ENCODE measurements at regions not wholly inside any gene's neighbourhood (a gene's known extent, or its start where the extent isn't known, plus 50 kb on each side); places are given as distances from the start of the nearest gene placed in this dataset.

DNA sequence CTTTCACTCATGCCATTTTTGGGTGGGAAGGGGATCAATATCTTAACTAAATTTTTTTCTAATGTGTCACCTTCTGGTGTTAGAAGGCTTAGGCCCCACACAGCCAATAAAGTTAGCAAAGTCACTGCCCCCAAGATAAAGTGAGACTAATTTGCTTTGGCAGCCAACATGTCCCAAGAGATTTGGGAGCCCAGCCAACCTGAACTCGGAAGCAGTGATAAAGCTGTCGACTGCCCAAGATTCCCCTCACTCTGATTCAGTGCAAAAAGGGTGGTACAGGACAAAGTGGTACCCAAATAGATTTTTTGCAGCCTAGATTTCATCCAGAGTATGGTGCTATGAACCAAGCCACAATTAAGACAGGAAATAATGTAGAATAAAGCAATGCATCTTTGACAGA is 572.5 kb upstream of the ARRDC3 start:
- TF ChIP-seq, protein P1, sequence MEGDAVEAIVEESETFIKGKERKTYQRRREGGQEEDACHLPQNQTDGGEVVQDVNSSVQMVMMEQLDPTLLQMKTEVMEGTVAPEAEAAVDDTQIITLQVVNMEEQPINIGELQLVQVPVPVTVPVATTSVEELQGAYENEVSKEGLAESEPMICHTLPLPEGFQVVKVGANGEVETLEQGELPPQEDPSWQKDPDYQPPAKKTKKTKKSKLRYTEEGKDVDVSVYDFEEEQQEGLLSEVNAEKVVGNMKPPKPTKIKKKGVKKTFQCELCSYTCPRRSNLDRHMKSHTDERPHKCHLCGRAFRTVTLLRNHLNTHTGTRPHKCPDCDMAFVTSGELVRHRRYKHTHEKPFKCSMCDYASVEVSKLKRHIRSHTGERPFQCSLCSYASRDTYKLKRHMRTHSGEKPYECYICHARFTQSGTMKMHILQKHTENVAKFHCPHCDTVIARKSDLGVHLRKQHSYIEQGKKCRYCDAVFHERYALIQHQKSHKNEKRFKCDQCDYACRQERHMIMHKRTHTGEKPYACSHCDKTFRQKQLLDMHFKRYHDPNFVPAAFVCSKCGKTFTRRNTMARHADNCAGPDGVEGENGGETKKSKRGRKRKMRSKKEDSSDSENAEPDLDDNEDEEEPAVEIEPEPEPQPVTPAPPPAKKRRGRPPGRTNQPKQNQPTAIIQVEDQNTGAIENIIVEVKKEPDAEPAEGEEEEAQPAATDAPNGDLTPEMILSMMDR (conservative IDR thresholded peaks at IDR 0.05; ENCODE audit: low read depth, low read length) = no peak
- H3K4me3 ChIP-seq (ENCODE audit: low read depth, low read length) = no peak overlapping the region
- no peak for DNase-seq (ENCODE audit: low read depth)

DNA sequence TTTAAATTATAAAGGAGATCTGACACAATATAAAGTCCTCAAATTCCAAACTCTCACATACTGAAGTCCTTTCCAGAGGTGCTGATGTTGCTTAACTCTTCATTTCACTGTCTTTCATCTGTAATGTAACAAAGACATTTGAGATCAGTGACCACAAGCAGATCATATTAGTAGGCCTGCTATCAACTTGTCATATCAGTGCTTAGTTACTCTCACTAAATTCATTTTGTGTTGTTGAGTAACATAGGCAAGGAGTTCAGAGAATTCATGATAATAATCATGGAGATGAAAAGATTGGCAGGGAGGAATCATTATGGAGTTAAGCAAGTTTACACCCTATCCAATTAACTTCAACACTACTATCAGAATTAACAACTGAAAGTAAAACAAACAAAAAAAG is 571.0 kb upstream of the ARRDC3 start:
- no peak for DNase-seq (ENCODE audit: low read depth)
- TF ChIP-seq, protein P1 (conservative IDR thresholded peaks at IDR 0.05; ENCODE audit: low read depth, low read length) = no peak
- no peak overlapping the region for H3K4me3 ChIP-seq (ENCODE audit: low read depth, low read length)

DNA sequence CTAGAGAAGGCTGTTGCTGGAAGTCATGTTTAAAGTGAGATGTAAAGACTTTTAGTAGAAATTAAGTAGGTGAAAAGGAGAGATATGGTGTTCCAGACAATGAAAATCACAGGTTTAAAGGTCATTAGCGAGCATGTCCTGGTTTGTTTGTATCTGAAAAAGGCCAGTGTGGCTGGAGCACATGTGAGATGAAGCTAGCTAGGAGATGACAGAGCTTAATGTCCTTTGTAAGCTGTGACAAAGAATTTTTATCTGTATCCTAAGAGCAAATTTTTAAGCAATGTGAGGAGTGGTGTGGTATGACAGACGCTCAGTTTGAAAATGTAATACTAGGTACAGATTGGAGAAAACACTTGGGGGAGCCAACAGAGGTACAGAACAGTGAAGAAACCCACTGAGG is 567.2 kb upstream of the ARRDC3 start:
- no peak for DNase-seq (ENCODE audit: low read depth)
- TF ChIP-seq, protein P1 (conservative IDR thresholded peaks at IDR 0.05; ENCODE audit: low read depth, low read length) = no peak
- no peak overlapping the region for H3K4me3 ChIP-seq (ENCODE audit: low read depth, low read length)

DNA sequence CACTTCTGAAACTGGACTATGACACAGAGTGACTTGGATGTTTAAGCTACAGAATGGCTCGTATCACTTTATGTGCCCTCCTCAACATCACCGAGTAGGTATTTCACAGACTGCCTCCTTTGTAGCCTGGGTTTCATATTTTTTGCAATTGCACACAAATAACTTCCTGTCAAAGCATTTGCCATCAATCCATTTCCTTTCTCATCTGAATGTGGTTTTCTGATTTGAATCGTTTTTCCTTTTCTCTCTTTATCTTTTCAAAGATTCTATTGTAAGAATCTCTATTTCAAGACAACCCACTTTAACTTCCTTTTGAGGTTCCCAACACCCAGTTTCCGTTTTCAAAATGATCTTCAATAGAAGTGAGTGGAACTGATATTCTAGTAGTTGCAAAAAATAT is 563.8 kb upstream of the ARRDC3 start:
- TF ChIP-seq, protein P1 (conservative IDR thresholded peaks at IDR 0.05; ENCODE audit: low read depth, low read length) = no peak
- DNase-seq (ENCODE audit: low read depth) = no peak
- no peak overlapping the region for H3K4me3 ChIP-seq (ENCODE audit: low read depth, low read length)

DNA sequence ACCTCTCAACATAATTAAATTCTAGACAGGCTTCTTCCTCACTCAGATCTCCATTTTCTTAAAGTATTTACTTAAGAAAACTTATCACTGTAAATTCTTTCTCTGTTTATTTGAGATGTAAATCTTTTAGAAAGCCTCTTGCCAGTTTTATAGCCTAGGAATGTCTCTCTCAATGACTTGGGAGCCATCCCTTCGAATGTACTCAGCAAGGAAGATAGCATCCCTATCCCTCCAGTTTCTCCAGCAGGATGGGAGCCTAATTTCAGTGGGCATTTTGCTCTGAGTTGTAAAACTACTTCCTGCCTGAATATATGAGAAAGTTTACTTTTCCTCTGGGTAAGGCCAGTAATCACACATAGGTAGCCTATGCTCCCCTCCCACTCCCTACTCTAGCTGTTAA is 558.5 kb upstream of the ARRDC3 start:
- DNase-seq (ENCODE audit: low read depth) = no peak
- TF ChIP-seq, protein P1 (conservative IDR thresholded peaks at IDR 0.05; ENCODE audit: low read depth, low read length) = no peak
- H3K4me3 ChIP-seq (ENCODE audit: low read depth, low read length) = no peak overlapping the region

DNA sequence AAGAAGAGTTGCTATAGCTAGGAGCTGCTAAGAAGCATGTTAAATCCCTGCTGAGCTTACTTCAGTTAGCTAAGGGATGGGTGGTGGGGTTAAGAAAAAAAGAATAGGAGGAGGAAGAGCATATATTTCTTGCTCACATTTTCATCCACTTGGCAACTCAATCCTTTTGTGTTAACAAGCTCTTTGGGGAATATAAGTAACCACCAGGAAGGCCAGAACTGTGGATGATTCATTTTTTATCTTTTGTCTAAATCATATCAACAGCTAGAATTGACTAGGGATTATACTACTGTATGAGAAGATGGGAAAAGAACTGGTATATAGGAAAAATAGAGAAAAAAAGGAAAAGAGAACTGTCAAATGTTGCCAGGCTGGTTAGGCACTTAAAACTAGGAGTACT is 555.3 kb upstream of the ARRDC3 start:
- H3K4me3 ChIP-seq (ENCODE audit: low read depth, low read length) = no peak overlapping the region
- TF ChIP-seq, protein P1 (conservative IDR thresholded peaks at IDR 0.05; ENCODE audit: low read depth, low read length) = no peak
- DNase-seq (ENCODE audit: low read depth) = no peak

DNA sequence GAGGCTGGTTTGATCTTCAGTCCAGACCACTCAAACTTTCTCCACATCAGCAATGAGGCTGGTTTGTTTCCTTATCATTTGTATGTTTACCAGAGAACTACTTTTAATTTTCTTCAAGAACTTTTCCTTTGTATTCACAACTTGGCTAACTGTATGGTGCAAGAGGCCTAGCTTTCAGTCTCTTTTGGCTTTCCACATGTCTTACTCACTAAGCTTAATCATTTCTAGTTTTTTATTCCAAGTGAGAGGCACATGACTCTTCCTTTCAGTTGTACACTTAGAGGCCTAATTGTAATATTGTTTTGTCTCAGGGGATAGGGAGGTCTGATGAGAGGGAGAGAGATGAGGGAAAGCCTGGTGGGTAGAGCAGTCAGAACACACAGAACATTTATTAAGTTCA is 554.0 kb upstream of the ARRDC3 start:
- TF ChIP-seq, protein P1 (conservative IDR thresholded peaks at IDR 0.05; ENCODE audit: low read depth, low read length) = no peak
- no peak overlapping the region for H3K4me3 ChIP-seq (ENCODE audit: low read depth, low read length)
- peak; percentile 40 for DNase-seq (ENCODE audit: low read depth)

Measured in epithelial cell of proximal tubule (primary cell).